RKO (cell line): ENCODE measurements at regions not wholly inside any gene's neighbourhood (a gene's known extent, or its start where the extent isn't known, plus 50 kb on each side); places are given as distances from the start of the nearest gene placed in this dataset.
"Not testable (repeated sequence)": the region's sequence is repeated elsewhere in the genome, so short reads cannot be mapped to it uniquely, and the experiment has no call there.

Source experiments
- DNase-seq: peaks from one replicate; pipeline ENCODE4 v3.0.0-alpha.2; 2016; ENCODE audit warnings: low spot score

GRCh38 chr2:65789923-65790675, 357.7 kb upstream of the SPRED2 start:
- DNase-seq, result no peak

GRCh38 chr2:65788556-65788955, 356.2 kb upstream of the SPRED2 start:
- no peak for DNase-seq

- no peak for DNase-seq
These were observed 354.4 kb upstream of the SPRED2 start for GRCh38 chr2:65786765-65787164.

DNA sequence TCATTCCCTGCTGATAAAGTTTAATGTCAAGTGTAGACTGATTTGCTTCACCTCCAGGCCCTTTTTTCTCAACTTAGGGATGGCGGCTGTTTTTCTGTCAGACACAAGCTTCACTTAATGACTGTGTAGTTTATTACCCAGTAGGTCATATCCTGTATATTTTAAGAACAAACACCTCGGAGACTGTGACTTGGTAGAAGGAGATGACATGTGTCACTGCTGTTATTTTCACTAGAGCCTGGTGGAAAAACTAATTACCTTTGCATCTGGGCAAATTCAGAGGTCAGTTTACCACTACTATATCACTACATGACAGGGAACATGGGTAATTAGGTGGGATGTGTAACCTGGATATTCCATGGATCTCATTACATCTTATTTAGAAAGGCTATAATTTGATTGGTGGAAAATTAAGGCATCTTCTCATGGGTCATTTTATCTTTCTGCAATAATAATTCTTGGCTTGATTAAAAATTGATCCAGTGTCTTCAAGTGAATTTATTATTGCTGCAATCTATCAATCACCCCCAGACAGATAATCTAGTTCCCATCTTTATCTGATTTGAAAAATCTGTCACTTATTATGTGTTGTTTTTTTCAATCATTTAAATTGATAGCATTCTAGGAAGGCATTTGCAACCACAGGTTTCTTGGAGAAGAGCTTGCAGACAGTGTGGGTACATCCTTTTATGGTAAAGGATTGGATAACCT, 353.8 kb upstream of the SPRED2 start:
- no peak for DNase-seq

- no peak for DNase-seq
These were observed 350.7 kb upstream of the SPRED2 start for GRCh38 chr2:65782996-65783650.

DNA sequence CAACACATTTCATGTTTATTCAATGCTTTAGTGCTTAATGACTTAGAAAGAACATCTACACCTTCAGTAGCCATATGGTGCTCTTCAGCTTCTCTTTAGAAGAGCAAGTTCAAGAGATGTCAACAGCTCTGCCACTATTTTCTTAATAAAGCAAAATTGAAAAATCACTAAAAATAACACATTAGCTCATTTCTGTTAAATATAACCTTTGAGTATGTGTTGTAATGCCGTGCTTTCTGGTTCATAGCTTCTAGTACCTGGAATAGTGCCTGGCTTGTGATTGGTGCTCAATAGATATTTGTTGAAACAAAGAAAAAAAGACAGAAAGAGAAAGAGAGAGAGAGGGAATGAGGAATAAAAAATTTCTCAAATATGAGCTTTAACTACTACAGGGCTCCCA, 349.8 kb upstream of the SPRED2 start:
- DNase-seq, result no peak

- no peak for DNase-seq
These were observed 349.4 kb upstream of the SPRED2 start for GRCh38 chr2:65781756-65782155.

DNA sequence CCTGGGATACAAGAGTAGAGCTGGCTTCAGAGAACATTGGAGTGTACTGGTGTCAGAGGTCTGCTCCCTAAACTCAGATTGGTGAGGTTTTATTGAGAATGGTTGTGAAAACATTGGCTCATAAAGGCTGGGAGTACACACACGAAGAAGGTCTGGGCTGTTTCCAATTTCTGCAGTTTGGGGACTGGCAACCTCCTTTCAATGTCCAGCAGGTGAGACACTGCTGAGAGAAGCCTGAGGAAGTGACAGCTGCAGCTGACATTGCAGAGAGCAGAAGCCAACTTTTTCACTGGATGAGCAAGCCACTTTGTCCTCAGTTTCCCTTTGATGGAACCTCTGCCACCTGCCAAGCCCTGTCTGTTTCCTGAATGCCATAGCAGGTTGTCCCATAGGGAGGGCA, 346.6 kb upstream of the SPRED2 start:
- DNase-seq, result no peak

DNA sequence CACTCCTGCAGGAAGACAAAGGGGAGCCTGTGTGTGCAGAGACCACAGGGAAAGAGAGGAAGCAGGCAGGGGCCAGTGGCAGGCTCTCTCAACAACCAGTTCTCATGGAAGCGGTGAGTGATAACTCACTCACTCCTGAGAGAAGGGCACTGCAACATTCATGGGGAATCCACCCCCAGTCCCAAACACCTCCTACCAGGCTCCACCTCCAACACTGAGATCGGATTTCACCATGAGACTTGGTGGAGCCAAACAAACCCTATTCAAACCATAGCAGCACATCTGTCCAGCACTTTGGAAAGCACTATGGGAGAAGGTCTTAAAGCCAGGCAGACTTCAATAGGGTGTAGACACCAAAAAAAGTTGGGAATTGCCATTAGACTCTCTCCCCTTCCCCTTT, 345.7 kb upstream of the SPRED2 start:
- no peak for DNase-seq

- no peak for DNase-seq
These were observed 343.4 kb upstream of the SPRED2 start for GRCh38 chr2:65775839-65776238.

- DNase-seq, result no peak
These were observed 335.5 kb upstream of the SPRED2 start for GRCh38 chr2:65767946-65768345.

DNA sequence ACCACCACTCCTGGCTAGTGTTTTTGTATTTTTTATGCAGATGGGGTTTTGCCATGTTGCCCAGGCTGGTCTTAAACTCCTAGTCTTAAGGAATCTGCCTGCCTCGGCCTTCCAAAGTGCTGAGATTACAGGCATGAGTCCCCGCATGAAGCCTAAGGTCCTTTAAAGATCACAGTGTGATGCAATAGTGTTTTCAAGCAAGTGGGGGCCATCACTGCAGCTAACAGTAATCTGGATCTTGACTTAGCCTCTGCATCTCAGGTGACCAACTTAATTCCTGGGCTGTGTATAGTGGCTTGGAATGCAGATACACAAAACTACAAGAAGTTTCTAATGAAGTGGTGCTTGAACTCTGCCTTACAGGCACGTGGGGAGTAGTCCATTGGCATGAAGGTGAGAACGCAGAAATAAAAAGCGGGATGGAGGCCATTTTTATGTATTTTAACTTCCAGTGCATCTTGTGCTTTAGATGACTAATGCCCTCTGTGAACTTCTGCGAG, 334.4 kb upstream of the SPRED2 start:
- no peak for DNase-seq

DNA sequence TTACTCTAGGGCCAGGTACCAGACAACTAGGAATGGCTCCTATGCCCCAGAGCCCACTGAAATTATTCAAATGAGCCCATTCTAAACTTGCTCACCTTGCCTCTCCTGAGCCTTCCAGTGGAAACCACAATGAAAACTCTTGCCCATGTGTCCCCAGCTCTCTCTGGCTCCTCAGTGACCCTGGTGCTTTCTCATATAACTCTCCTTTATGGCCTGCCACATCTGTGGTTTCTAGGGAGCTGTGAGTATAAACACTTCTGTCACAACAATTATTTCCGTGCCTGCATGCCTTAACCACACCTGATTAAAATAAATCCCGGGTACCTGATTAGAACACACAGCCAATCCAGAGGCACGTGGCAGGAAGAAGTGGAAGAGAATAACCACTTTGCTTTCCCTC, 333.0 kb upstream of the SPRED2 start:
- DNase-seq, result no peak

- DNase-seq, result no peak
These were observed 329.7 kb upstream of the SPRED2 start for GRCh38 chr2:65762068-65762467.

DNA sequence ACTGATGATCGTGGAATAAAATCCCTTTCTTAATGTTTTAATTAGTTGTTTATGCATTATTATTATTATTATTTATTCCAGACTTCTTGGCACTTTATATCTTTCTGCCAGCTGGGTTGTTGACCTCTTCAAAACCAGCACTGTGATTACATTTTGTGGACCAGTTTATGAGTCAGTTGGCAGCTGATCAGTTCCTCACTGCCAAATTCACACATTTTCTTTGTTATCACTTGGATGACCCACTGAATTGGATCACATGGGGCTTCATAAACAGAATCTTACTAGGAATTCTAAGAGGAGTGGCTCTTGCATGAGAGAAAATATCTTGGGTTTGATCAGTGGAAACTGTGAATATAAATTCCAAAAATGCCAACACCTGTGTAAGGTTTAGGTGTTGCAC, 321.8 kb upstream of the SPRED2 start:
- no peak for DNase-seq

DNA sequence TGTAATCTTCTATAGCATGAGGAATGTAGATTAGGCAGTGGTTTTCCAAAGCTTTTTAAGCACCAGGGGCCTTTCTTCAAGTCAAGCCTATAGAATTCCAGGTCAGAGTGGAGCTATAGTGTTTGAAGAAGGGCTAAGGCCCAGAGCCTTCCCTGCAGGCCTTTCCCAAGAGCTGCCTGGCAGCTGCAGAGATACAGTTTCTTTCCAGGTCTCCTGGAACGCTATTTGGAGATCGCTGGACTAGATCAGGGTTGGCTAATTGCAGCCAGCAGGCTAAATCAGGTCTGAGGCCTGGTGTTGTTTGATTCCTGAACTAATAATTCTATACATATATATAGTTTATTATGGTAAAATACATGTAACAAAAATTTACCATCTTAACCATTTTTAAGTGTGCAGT, 319.0 kb upstream of the SPRED2 start:
- no peak for DNase-seq

GRCh38 chr2:65749545-65749944, 317.1 kb upstream of the SPRED2 start:
- peak; percentile 7 for DNase-seq

DNA sequence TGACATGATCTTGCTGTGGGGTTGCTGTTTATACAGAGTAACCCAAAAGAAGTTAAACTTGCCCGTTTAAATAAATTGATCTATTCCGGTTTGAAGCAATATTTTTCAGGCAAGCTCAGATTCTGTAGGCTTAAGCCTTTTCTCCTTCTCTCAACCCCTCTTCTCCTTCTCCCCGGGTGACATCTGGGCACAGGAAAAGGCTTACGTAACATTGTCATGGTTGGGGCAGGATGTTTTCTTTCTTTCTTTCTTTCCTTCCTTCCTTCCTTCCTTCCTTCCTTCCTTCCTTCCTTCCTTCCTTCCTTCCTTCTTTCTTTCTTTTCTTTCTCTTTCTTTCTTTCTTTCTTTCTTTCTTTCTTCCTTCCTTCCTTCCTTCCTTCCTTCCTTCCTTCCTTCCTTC, 315.5 kb upstream of the SPRED2 start:
- not testable (repeated sequence) for DNase-seq

DNA sequence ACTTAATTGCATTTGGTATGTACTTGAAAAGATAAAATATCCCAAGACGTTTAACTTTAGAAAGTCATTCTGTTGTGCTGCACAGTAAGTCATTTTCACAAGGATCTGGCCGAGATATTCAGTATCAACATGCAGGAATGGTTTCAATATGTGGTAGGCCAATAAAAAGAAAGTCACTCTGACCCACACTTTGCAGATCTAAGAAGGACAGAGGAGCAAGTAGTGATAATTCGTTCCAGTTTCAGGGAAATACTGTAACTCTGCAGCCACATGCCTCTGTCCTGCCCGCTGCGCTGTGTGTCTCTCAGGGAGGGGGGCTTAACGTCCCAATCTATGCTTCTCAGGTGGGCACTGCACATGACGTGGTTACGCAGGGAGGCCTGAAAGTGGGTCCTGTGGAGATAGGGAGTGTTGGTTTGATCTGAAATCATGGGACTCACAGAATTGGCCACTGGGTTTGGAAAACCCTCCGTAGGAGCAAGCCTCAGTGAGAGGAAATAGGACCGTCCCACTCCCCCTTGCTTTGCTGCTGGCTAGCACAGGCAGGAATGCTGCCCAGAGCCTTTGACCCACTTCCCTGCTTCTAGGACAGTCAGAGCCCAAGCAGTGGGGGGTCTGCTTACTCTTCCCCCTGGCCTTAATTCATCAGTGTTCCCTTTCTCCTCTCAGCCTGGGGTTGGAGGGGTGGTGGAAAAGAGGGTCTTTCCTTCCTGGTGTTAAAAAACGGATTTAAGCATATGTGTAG, 314.7 kb upstream of the SPRED2 start:
- DNase-seq, result no peak

DNA sequence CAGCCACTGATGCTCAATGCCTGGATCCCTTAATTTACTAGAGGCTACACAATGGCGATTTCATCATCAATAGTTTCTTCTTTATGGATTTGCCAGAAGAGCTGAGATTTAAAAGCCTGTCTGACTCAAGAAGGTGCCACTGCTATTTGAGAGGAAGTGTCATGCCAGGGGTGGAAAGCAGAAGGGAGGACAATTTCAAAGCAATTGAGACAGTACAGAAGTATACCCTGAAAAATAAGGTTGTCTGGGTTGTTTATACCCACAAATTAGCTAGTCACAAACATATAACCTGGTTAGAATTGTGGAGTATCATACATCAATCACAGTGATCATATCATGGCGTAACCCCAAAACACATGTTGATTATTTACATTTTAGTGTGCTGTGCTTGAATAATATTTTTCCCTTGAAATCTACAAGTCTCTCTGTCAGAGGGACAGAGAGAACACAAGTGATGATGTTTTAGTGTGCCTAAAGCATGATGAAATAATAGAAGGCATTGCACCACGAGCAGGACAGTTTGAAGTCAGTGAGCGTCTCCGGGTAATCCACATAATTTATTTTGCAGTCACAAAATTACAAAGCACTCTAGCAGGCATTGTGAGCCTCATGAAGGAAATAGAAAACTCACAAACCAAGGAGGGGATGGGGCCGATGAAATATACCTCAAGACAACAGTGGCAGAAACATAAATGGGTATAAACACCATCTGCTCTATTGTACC, 312.2 kb upstream of the SPRED2 start:
- DNase-seq, result no peak

DNA sequence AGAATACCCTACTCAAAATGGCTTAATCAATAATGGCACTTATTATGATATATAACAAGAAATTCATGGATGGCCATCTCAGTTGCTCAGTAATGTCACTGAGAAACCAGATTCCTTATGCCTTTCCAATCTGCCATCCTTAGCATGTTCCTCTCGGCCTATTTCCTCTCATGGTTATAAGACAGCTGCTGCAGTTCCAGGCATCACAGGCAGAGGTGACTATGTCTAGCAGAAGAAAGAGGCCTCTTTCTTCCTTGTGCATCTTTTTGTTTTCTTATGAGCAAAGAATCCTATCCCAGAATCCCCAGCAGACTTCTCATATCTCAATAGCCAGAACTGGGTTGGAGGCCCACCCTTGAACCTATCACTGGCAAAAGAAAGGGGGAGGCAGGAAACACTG, 310.6 kb upstream of the SPRED2 start:
- no peak for DNase-seq

- no peak for DNase-seq
These were observed 307.5 kb upstream of the SPRED2 start for GRCh38 chr2:65739927-65740326.
